Endothelial cell of umbilical vein (primary cell): ENCODE measurements at regions not wholly inside any gene's neighbourhood (a gene's known extent, or its start where the extent isn't known, plus 50 kb on each side); places are given as distances from the start of the nearest gene placed in this dataset.
"Not testable (repeated sequence)": the region's sequence is repeated elsewhere in the genome, so short reads cannot be mapped to it uniquely, and the experiment has no call there.

Experiments used
- BruUV-seq: library from RNA; stranded (reverse); fragments of 400-500 nt; replicated peaks from 2 replicates; lab custom pipeline; 2021; lab: Mats Ljungman, UMichigan
- CTCF ChIA-PET: fragments of 300-600, 350-600 bp; sonication (Branson Sonifier 250); formaldehyde crosslinking; loops from one replicate; lab custom pipeline; 2021; ENCODE audit warnings: antibody characterized with exemption, inconsistent platforms; lab: Charles Lee
- POLR2A ChIA-PET: fragments of 300-600, 350-600 bp; sonication (Branson Sonifier 250); formaldehyde crosslinking; loops from one replicate; lab custom pipeline; 2021; ENCODE audit warnings: antibody characterized with exemption, inconsistent platforms; lab: Charles Lee
- DNase-seq: peaks from one replicate; pipeline ENCODE4 v3.0.0-alpha.2; 2011; ENCODE audit warnings: low read depth, low spot score
- FAIRE-seq: peaks from 2 replicates; lab custom pipeline; 2011; peaks lifted over from hg19 to GRCh38; lab: Jason Lieb, UNC
- H2AFZ ChIP-seq: 2 replicates; pipeline ENCODE4 v1.6.0; 2012; ENCODE audit warnings: low read depth, low read length, control low read depth, inconsistent platforms
- H3K27ac ChIP-seq: 2 replicates; pipeline ENCODE4 v1.5.1; 2011; ENCODE audit warnings: low read depth, mild to moderate bottlenecking, control low read depth, low read length, moderate library complexity; ENCODE audit not compliant: insufficient read depth
- H3K27me3 ChIP-seq, 2 experiments: 2 replicates each; pipeline versions ENCODE4 v1.6.0 to v1.6.1; 2011; ENCODE audit warnings: low read length in 2 of 2, mixed read lengths in 1 of 2; ENCODE audit not compliant: control insufficient read depth in 2 of 2, insufficient read depth in 2 of 2
- H3K36me3 ChIP-seq, 2 experiments: 2 replicates in 1 of 2; 3 replicates in 1 of 2; pipeline ENCODE4 v1.5.1; 2011; ENCODE audit warnings: low read length in 2 of 2, mild to moderate bottlenecking in 1 of 2, moderate library complexity in 1 of 2; ENCODE audit not compliant: control insufficient read depth in 2 of 2, insufficient read depth in 2 of 2; ENCODE audit errors: extremely low read depth in 1 of 2
- H3K4me1 ChIP-seq: 3 replicates; pipeline ENCODE4 v1.5.1; 2011; ENCODE audit warnings: mild to moderate bottlenecking, low read length; ENCODE audit not compliant: control insufficient read depth, insufficient read depth; ENCODE audit errors: extremely low read depth
- H3K4me2 ChIP-seq: 2 replicates; pipeline ENCODE4 v1.6.1; 2011; ENCODE audit warnings: low read length, control low read depth, mixed read lengths; ENCODE audit not compliant: insufficient read depth
- H3K4me3 ChIP-seq, 3 experiments: fragments of 200-600 bp in 1 of 3; sonication (generic), shearing (Covaris generic) in 1 of 3; replicated peaks in 1 of 3; 2 replicates each; pipeline ENCODE4 v1.5.1; 2011 to 2016; ENCODE audit warnings: control low read depth in 3 of 3, low read length in 3 of 3, mild to moderate bottlenecking in 2 of 3, inconsistent platforms in 1 of 3, low read depth in 1 of 3, moderate library complexity in 1 of 3; ENCODE audit not compliant: insufficient read depth in 1 of 3
- H3K79me2 ChIP-seq: 2 replicates; pipeline ENCODE4 v1.6.0; 2012; ENCODE audit warnings: low read length, inconsistent platforms; ENCODE audit not compliant: control insufficient read depth, insufficient read depth
- H3K9ac ChIP-seq: replicated peaks from 2 replicates; pipeline ENCODE3; 2011; ENCODE audit warnings: low read length, control low read depth; ENCODE audit not compliant: insufficient read depth; ENCODE audit errors: extremely low read depth
- H3K9me1 ChIP-seq: replicated peaks from 3 replicates; pipeline ENCODE4 v1.6.0; 2011; ENCODE audit warnings: mild to moderate bottlenecking, low read length; ENCODE audit not compliant: control insufficient read depth, insufficient read depth; ENCODE audit errors: extremely low read depth
- H3K9me3 ChIP-seq: replicated peaks from 2 replicates; pipeline ENCODE4 v1.5.1; 2012; ENCODE audit warnings: low read length, inconsistent platforms; ENCODE audit not compliant: control insufficient read depth, insufficient read depth
- H4K20me1 ChIP-seq: replicated peaks from 2 replicates; pipeline ENCODE3; 2011; ENCODE audit warnings: mild to moderate bottlenecking, low read length; ENCODE audit not compliant: control insufficient read depth, insufficient read depth; ENCODE audit errors: extremely low read depth
- EZH2 ChIP-seq: IDR thresholded peaks from 2 replicates; pipeline ENCODE4 v1.6.1; 2012; ENCODE audit warnings: borderline replicate concordance, low read depth, mild to moderate bottlenecking, moderate library complexity, low read length, inconsistent platforms; ENCODE audit not compliant: severe bottlenecking
- FOS ChIP-seq: IDR thresholded peaks from 2 replicates; pipeline ENCODE4 v1.6.1; 2011; ENCODE audit warnings: mild to moderate bottlenecking, low read length, moderate library complexity, borderline replicate concordance; ENCODE audit not compliant: insufficient read depth
- GATA2 ChIP-seq: IDR thresholded peaks from 2 replicates; pipeline ENCODE4 v1.7.0; 2011; ENCODE audit warnings: low read depth, mild to moderate bottlenecking, moderate library complexity, mixed read lengths, low read length; ENCODE audit not compliant: insufficient read length, insufficient read depth
- JUN ChIP-seq: IDR thresholded peaks from 2 replicates; pipeline ENCODE4 v1.6.1; 2011; ENCODE audit warnings: borderline replicate concordance, low read depth; ENCODE audit not compliant: insufficient read length, insufficient read depth
- MAX ChIP-seq: IDR thresholded peaks from 2 replicates; pipeline ENCODE4 v1.6.1; 2011; ENCODE audit not compliant: insufficient read depth, insufficient read length
- MYC ChIP-seq: IDR thresholded peaks from one replicate; pipeline ENCODE4 v1.6.1; 2011; ENCODE audit warnings: mild to moderate bottlenecking, low read depth, low read length
- POLR2A ChIP-seq: IDR thresholded peaks from 2 replicates; pipeline ENCODE4 v1.6.1; 2012; ENCODE audit warnings: low read depth, mild to moderate bottlenecking, control low read depth, low read length
- POLR2AphosphoS5 ChIP-seq: IDR thresholded peaks from 2 replicates; pipeline ENCODE4 v1.6.1; 2012; ENCODE audit warnings: low read depth, mild to moderate bottlenecking, control low read depth, low read length, moderate library complexity; ENCODE audit not compliant: insufficient read depth
- dilution Hi-C: fragments of 300-500 bp; cut with MboI; formaldehyde crosslinking; loops from one replicate; pipeline ENCODE4 v1.15.0; 2019; ENCODE audit warnings: low sequenced_read_pairs; ENCODE audit not compliant: extremely low pct_ligation_motif_present
- intact Hi-C: fragments of 100-400 bp; cut with micrococcal nuclease; formaldehyde crosslinking; loops from one replicate; pipeline ENCODE4 v1.10.0; 2022
- TF ChIP-seq, protein P1 (sequence below), 2 donors: IDR thresholded peaks; 1 replicate in 1 of 2; 2 replicates in 1 of 2; pipeline ENCODE4 v1.5.1; 2011; ENCODE audit warnings: low read length in 2 of 2, mild to moderate bottlenecking in 2 of 2, moderate library complexity in 2 of 2, control low read depth in 1 of 2, inconsistent platforms in 1 of 2, low read depth in 1 of 2; ENCODE audit not compliant: insufficient read depth in 1 of 2; ENCODE audit errors: extremely low read depth in 1 of 2

GRCh38 chr7:91722831-91723230 is 157.7 kb downstream of the MTERF1 start:
- Histone ChIP-seq H3K4me1 (no peaks in the 10 kb centered on the region), H3K27ac (no peak overlapping the region), H3K9ac (no peak overlapping the region), H3K9me1 (no peaks in the 10 kb centered on the region), H3K4me2 (no peak overlapping the region), H3K79me2 (no peaks in the 10 kb centered on the region), H4K20me1 (no peaks in the 10 kb centered on the region), H3K27me3 (no peaks in the 10 kb centered on the region), H3K9me3 (no peaks in the 10 kb centered on the region), H3K36me3 (no peaks in the 10 kb centered on the region), H2AFZ (no peak overlapping the region), H3K4me3 (no peak overlapping the region)
- FAIRE-seq (no peak), DNase-seq (no peak)
- TF ChIP-seq EZH2 (no peak), MAX (no peak), MYC (no peak), POLR2A (no peak), GATA2 (no peak), FOS (no peak), JUN (no peak), POLR2AphosphoS5 (no peak)
- TF ChIP-seq, protein P1, sequence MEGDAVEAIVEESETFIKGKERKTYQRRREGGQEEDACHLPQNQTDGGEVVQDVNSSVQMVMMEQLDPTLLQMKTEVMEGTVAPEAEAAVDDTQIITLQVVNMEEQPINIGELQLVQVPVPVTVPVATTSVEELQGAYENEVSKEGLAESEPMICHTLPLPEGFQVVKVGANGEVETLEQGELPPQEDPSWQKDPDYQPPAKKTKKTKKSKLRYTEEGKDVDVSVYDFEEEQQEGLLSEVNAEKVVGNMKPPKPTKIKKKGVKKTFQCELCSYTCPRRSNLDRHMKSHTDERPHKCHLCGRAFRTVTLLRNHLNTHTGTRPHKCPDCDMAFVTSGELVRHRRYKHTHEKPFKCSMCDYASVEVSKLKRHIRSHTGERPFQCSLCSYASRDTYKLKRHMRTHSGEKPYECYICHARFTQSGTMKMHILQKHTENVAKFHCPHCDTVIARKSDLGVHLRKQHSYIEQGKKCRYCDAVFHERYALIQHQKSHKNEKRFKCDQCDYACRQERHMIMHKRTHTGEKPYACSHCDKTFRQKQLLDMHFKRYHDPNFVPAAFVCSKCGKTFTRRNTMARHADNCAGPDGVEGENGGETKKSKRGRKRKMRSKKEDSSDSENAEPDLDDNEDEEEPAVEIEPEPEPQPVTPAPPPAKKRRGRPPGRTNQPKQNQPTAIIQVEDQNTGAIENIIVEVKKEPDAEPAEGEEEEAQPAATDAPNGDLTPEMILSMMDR (IDR thresholded peaks at IDR 0.05; ENCODE audit: extremely low read depth in 1 of 2, insufficient read depth in 1 of 2, low read depth in 1 of 2, low read length in 2 of 2): no peak
- intact Hi-C loops: no loop called here
- no TSS peak for BruUV-seq
- dilution Hi-C loops: no loop called here
- ChIA-PET CTCF (no interaction called here), POLR2A (no interaction called here)

- DNase-seq, POLR2A ChIA-PET, H3K9ac ChIP-seq, intact Hi-C loops, H3K4me2 ChIP-seq, H3K79me2 ChIP-seq, FAIRE-seq, H3K36me3 ChIP-seq, H4K20me1 ChIP-seq, H3K27ac ChIP-seq, H3K9me1 ChIP-seq, H3K27me3 ChIP-seq, H3K9me3 ChIP-seq, H3K4me1 ChIP-seq, H2AFZ ChIP-seq, H3K4me3 ChIP-seq, BruUV-seq, dilution Hi-C loops, CTCF ChIA-PET: not testable (repeated sequence)
Measured at GRCh38 chr7:91729046-91729445, 151.5 kb downstream of the MTERF1 start.
